AG10803 (cell line): ENCODE measurements at regions not wholly inside any gene's neighbourhood (a gene's known extent, or its start where the extent isn't known, plus 50 kb on each side); places are given as distances from the start of the nearest gene placed in this dataset.
"Not testable (repeated sequence)": the region's sequence is repeated elsewhere in the genome, so short reads cannot be mapped to it uniquely, and the experiment has no call there.

Source experiments
- DNase-seq: peaks from one replicate; pipeline ENCODE4 v3.0.0; 2010; ENCODE audit warnings: low read depth
- H3K4me3 ChIP-seq: 2 replicates; pipeline ENCODE4 v1.5.1; 2011; ENCODE audit warnings: mild to moderate bottlenecking, low read length, control low read depth
- CTCF ChIP-seq: conservative IDR thresholded peaks from 2 replicates; pipeline ENCODE4 v1.5.1; 2011; ENCODE audit warnings: mild to moderate bottlenecking, low read length, control low read depth, inconsistent platforms

DNA sequence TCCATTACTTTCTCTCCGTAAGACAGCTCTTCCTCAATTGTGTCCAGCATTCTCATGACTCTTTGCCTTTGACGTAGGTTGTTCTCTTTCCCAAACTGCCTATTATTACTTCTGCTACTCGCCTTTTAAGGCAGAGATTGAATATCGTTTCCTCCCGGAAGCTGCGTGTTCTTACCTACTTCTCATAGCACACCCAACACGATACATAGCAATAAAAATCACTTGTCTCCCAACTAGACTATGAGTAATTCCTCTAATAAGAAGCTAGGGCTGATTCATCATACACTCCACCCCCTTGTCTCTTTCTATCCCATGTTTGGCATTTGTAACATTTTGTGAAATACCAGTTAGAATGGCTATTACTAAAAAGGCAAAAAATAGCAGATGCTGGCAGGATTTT, 55.8 kb upstream of the SGIP1 start:
- H3K4me3 ChIP-seq: no peak overlapping the region
- TF ChIP-seq CTCF: no peak
- DNase-seq: peak; percentile 87

DNA sequence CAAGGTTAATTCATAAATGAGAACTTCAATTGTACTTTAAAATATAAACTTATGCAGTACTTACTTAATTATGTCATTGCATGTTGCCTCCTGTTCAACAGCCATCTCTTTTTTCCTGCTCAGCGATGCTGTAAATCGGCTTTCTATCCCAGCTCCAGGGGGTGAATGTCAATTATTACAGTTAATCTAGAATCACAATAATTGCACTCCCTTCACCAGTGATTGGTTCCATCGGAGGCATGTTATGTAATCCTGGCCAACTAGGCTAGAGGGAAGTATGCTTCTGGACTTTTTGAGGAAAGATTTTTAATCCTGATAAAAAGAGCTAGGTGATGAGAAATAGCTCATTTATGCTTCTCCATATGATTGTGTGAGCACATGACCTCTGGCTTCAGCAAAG, 53.8 kb upstream of the SGIP1 start:
- no peak overlapping the region for H3K4me3 ChIP-seq

GRCh38 chr1:66481215-66481614, 52.7 kb upstream of the SGIP1 start:
- not testable (repeated sequence) for H3K4me3 ChIP-seq, DNase-seq

More for the DNA sequence above, 53.8 kb upstream of the SGIP1 start:
- no peak for TF ChIP-seq CTCF
- no peak for DNase-seq
